NCI-H69 (cell line): ENCODE measurements at regions not wholly inside any gene's neighbourhood (a gene's known extent, or its start where the extent isn't known, plus 50 kb on each side); places are given as distances from the start of the nearest gene placed in this dataset.
A peak's percentile ranks its signal among the peaks of the same experiment; 100 is the strongest.

Experiments
- DNase-seq: peaks from one replicate; lab custom pipeline; 2025; lab: John Stamatoyannopoulos, UW

DNA sequence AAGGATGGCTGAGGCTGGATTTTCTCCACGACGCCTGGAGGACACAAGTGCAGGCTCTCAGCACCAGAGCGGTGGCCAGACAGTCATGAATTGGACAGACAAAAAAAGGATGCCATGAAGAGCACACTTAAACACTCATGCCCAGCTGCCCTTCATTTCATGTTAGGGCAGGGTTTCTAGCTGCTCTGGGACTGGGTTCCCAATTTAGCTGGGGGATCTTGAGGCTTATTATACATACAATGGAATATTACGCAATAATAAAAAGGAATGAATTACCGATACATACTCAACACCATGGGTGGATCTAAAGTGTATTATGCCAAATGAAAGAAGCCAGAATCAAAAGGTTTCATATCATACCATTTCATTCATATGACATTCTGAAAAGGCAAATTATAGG lies 512.1 kb upstream of the LRRC4C start:
- no peak for DNase-seq

DNA sequence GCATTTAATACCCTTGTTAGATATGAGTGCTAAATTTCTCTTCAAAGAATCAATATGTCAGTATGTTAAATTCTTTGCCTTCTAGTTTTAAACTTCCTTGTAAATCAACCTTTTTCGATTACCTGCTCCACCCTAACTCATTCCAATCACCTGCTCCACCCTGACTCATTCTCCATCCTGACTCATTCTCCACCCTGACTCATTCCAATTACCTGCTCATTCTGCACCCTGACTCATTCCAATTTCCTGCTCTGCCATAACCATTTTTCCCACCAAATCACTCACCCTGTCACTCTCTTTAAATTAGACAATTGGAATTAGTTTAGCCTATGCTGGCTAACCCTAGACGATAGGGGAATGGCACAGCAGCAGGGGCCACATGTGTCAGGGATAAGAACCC lies 519.5 kb upstream of the LRRC4C start:
- DNase-seq: peak; percentile 2

DNA sequence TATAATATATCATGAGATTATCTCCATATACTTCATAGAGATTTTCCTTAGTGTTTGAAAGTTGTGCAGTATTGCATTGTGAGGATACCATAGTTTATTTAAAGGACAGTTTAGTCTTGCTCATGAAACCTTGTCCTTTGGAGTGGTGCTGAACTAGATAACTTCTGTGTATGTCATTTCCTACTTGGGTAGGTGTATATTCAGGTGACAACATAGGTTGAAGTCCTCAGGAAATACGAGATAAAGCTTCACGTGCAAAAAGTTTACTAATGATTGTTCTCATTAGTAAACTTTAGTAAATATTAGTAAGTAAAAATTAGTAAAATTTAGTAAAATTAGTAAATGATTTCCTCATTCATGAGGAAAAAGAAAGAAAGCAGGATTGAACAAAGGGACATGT lies 521.3 kb upstream of the LRRC4C start:
- DNase-seq: no peak

DNA sequence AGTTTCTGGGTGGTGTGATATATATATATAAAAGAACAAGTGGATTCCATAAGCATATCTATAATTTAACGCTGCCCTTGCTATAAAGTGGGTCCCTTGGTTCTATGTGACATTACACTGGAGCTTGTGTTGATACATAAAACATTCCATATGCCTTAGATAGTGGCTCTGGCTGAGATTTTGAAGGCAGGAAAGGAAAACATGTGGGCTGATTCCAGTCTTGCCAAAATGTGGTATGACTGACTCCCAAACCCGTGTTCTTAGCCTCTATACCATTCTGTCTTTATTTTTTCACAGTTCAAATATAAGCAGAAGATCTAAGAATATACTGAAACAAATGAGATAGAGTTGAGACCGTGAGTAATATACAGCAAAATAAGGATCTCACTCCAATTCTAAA lies 522.8 kb upstream of the LRRC4C start:
- no peak for DNase-seq

DNA sequence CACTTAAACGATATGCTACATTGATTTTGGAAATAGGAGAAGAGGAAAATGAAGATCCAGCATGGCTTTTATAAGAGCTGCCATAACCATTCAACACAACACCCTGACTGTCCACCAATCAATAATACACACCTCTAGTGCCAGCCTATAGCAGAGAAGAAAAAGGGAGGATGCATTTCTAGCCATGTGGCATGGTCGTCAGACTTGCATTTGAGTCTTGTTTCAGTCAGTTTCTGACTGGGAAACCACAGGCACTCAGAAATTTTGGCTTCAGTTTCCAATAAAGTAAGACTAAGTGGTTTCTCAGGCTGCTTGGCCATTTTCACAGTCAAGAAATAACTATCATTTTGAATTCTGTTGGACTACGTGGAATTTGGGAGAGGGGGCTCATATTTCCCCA lies 523.5 kb upstream of the LRRC4C start:
- DNase-seq: no peak

DNA sequence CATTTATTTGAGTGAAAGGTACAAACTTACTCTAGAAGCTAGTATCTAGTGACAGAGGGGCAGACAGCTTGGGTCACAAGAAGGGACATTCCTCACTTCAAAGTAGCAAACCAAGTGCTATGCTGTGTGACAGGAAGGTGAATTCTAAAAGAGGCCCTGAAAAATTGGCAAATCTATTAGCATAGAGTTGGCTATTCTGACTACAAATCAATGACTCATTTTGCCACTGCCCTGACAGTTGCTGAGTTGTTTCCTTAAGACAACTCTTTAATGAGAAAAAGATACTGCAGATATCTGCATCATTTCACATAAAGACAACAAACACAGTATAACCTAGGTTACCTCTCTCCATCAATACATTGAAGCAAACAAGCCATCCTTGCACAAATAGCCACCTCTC lies 524.0 kb upstream of the LRRC4C start:
- DNase-seq: no peak

DNA sequence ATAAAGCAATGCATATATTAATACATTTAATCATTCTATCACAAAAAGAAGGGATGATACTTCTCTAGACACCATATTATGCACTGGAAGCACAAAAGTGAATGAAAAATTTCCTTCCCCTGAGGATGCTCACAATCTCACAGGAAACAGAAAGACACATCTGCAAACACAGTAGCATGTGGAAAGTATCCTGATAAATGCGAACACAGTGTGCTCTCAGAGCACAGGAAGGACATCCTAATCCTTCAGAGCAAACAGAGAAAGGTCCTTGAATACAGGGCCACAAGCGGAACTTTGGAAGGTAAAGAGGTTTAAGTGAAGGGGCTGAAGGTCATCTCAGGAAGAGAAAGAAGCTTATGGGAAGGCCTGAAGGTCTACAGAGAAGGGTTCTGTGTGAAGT lies 524.6 kb upstream of the LRRC4C start:
- no peak for DNase-seq

DNA sequence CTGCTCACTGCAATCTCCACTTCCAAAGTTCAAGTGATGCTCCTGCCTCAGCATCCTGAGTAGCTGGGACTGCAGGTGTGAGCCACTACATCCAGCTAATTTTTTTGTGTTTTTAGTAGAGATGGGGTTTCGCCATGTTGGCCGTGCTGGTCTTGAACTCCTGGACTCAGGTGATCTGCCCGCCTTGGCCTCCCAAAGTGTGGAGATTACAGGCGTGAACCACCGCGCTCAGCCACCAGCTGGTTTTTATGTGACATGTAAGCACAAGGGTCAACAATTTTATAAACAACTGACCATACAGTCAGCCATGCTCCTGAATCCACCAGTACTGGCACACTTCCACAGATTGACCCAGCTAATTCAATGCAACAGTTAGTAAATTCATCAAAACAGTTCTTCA lies 526.3 kb upstream of the LRRC4C start:
- DNase-seq: no peak

DNA sequence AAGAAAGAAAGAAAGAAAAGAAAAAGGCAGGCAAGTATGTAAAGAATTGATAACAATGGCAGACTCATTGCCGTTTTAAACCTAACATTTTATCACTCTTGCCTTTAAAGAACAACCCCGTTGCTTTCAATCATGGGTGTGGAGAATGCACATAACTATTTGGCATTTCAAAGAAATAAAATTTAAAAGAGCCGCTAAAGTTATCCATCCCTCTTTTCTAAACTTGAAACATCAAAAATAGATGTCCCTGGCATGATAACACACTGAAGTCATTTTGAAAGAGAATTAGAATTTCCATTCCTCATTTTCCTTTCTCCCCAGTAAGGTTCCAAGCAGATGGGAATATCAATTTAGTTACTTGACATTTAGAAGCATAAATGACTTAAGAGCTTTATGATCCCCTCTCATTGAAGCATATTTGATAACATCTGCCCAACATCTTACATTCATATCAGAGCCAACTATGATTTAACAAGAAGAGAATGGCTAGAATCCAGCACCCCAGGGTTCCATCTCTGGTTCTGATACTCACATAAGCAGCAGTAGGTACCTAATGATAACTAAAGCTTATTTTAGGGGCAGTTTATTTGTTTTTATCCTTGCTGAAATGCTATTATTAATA lies 529.6 kb upstream of the LRRC4C start:
- DNase-seq: no peak

DNA sequence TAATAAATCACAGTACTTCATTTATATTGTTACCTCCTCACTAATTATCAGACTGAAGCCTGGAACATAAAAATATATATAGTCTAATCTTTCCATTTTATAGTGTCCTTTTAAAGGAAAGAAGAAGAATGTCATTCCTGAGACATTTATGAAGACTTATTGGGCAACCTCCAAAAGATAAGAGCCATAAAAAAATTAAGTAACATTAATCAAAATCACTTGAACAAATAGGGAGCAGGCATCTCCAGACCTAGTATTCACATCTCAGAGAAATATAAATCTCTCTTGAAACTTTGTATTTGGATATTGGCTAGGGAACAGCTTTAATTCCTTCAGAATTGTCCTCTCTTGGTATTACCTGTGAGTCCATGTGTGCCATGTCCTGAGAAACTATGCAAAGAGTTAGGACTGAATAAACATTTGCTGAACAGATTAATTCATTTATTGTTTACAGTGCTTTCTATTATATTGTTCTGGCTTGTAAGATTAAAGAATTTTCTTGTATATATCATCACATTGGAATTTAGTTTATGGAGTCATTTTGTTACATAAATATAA lies 530.5 kb upstream of the LRRC4C start:
- DNase-seq: no peak

DNA sequence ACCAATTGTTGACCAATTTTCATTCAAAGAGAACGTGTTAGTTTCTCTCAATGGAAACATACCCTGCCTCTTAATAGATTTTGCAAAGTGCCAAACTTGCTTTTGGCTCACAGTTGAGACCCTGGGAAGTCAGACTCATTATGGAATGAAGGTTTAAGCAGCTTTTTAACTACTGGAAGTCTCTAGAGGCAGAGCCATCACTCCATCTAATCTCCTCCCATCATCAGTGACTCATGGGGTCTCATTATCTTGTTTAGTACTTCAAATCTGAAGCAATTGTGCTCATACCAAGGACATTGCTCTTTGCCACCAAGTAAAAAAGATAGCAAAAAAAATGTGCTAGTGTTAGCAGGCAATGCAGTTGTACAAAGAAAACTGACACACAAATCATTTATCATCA lies 537.1 kb upstream of the LRRC4C start:
- no peak for DNase-seq

DNA sequence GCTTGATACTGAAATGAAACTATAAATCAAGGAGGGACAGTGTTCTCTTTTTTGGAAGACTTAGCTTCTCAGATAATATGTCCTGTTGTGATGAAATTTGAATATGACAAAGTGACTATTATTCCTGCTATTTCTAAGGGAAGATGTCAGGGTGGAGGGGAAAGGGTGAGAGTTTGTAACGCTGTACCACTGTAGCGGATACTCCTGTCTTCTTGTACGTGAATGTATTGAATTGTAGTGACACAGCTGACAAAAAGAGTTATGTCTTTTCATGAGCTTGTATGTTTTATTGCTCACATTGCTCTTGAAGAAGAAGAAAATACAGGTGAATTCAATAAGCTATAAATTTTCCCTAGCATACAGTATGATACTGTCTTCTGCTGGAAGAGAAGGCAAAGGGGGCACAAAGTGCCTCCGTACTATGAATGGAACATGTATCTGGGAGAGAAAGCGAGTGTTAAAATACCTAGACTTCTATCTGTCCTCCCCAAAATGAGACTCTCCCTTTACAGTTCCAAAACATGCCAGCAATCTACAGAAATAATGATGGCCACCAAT lies 538.5 kb upstream of the LRRC4C start:
- DNase-seq: no peak

DNA sequence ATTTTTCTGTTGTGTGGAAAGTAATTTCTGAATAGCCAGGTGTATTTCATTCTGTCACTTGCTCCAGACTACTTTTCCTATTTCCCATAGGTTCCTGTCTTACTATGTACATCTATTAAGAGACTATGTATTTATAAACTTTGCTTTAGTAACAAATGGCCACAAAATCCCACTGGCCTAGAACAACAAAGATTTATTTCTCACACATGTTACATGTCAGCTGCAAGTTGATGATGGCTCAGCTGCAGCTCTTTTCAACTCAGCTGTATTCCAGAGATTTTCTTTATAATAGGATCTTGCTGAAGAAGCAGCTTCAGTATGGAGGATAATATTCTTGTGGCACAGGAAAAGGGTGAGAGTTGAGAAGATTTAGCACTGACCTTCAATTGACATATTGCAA lies 539.6 kb upstream of the LRRC4C start:
- DNase-seq: no peak

DNA sequence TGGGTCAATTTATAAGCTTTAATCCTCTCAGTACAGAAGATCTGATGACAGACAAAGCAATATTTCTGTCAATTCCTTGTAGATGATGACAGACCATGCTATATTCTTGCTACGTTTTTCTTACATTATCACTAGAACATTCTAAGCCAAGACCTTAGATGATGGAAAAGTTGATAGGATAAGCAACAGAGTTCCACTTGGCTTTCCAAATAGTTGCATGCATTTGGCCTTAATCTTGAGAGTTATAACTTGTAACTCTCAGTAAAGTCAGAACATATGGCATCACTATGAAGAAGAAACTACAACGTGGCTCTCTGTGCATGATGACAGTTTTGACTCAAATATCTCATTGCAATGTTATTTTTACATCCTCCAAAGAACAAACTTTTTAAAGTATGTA lies 544.3 kb upstream of the LRRC4C start:
- no peak for DNase-seq

DNA sequence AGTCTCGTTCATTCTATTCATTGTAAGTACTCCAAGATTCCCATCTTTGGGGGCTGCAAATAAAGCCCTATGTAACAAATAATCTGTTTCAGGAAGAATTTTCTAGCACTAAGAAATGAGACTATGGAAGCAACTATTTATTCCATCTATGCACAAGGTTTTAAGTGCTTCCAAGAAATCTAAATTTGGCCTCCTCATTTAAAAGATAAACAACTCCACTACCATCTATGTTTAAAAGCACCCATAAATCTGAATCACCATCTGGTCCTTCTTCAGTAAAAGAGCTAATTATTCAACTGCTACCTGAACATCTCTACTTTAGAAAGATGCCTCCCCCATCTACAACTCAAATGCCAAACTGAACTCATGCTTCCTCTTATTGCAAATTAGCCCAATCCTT lies 547.3 kb upstream of the LRRC4C start:
- DNase-seq: no peak

DNA sequence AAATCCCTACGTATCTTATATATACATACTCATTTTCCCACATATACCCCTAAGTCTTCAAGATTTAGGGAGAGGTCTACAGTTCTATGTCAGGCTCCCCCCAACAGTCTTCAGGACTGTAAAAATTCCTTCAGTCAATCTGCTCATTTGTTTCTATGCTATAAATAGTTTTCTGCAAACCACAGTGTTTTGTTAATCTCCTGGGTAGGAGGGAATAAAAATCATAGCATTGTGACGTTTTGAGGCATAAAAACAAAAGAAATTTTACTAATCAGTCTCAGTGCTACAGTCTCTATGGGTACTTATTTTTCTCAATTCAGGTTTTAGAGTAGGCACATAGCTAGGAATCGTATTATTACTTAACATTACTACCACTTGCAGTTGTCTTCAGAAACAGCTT lies 552.8 kb upstream of the LRRC4C start:
- DNase-seq: no peak

DNA sequence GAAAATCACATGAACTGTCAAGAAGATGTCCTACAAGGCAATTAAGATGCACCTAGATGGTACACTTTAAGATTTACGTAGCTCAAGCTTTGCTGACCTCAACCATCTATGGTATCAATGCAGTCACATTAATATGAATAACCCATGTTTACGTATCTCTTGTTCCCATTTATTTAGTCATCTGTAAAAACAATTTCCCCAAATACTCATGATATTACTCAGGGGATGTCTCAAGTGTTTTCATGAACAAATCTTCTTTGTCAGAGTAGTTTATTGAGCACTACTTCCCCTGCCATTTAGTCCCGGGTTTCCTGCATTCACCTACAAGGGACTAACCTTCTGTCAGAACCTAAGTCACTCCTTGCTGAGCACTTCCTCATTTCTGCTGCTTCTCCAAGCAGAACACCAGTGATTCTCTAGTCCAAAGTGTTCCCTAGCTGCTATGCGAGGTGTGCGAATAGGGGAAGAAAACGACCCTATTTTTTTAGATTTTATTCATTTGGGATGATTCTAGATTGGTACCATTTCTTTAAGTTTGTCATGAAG lies 554.3 kb upstream of the LRRC4C start:
- no peak for DNase-seq

DNA sequence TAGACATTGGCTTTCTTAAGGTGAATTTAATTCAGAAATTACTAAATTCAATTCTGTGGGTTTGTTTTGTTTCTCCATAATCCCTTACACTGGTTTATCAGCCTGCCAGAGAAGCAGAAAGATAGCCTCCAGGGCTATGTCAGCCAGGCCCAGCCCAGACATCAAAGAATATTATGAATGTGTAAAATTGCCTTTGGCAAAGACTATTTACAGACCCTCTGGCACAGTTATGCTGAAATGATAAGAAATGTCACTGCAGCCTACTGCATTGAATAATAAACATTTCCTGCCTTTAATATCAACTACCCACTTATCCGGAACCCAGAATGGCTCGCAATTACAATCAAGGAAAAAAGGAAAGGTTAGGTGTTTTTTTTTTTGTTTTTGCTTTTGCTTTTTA lies 562.5 kb upstream of the LRRC4C start:
- DNase-seq: no peak

DNA sequence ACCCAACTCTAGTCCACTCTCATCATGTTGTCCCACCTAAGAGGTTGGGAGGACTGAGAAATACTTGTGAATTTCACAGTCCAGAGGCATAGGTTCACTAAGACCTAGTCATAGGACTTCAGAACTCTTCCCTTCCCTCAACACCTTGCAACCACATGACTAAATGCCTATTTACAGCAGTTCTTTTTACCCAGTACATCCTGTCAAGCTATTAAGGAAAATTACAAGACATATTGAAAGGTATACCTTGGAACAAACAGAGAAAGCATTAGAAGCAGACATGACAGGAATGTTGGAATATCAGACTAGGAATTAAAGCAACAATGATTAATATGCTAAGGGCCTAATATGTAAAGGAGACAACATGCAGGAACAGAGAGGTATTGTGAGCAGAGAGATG lies 563.8 kb upstream of the LRRC4C start:
- DNase-seq: no peak

DNA sequence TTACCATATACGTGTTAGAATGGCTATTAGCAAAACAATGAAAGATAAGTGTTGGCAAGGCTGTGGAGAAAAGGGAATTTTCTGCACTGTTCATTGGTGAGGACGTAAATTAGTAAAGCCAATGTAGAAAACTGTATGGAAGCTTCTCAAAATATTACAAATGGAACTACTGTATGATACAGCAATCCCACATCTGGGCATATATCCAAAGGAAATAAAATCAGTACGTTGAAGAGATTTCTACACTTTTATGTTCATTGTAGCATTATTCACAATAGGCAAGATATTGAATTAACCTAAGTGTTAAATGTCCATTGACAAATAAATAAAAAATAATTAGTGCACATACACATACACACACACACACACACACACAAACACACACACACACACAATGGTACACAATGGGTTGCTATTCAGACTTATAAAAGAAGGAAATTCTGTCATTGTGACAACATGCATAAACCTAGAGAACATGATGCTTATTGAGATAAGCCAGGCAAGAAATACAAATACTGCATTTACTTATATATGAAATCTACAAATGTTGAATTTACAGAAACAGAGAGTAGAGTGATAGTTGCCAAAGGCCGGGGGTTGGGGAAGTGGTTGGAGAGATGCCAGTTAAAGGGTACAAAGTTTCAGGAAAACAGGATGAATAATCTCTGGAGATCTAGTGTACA lies 565.8 kb upstream of the LRRC4C start:
- DNase-seq: no peak

DNA sequence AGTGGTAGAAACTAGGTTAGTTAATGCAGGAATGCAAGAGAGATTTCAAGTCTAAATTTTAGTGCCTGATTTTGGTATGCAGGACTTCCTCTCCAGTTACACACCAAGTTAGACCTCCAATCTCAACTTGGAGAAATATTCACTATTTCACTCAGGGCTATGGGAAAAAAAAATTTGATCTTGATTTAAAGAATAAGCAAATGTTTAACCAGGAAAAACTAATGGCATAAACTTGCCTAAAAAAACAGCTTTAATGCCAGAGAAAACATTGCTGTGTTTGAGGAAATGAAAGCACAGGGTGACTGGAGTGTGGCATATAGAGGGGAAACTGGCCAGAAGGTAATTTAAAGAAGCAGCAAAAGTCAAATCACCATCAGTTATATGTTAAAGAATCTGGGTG lies 575.4 kb upstream of the LRRC4C start:
- DNase-seq: no peak

DNA sequence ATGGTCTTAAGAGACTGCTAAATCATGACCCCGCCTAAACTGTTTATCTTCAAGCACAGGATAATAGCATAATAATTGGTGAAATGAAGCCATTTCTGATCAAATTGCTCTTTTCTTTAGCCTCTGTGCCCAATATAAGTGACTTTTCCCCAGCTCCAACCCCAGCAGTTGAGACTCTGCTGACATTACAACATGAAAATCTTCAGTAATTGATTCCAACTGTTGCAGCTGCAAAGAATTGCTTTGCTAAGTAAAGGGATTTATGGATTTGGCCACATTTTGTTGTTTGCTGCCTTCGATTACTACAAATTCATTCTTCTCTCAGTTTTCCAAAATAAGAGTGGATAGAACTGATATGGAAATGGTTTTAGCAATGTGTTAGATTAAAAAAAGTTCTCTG lies 576.7 kb upstream of the LRRC4C start:
- no peak for DNase-seq

DNA sequence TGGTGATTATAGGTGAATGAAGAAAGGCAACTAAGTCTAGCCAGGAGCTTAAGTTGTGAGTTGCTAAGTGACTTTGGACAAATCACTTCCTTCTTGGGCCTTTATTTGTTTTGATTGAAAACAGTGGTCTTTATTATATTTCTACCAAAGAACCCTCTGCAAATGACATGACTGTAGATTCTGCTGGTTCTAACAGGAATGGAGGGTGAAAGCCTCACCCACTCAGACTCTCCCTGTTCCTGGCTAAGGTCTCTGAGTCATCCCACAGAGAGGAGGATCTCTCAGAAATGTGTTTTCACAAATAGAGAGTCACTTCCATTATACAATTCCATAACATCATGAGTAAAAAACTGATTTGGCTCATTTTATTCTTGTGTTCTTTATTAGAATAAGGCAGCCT lies 583.9 kb upstream of the LRRC4C start:
- DNase-seq: no peak
